ENCODE measurements at regions not wholly inside any gene's neighbourhood (a gene's known extent, or its start where the extent isn't known, plus 50 kb on each side); places are given as distances from the start of the nearest gene placed in this dataset.

GRCh38 chr15:66912441-66912840 lies 153.0 kb upstream of the SMAD3 start:
- H3K27me3 ChIP-seq (ENCODE audit: insufficient read depth, low read length, poor library complexity, severe bottlenecking): no peaks in the 10 kb centered on the region
- H3K9me2 ChIP-seq (replicated peaks; ENCODE audit: low read depth, low read length): no peaks in the 10 kb centered on the region
- H3K9me3 ChIP-seq (ENCODE audit: insufficient read depth, low read depth, low read length): no peaks in the 10 kb centered on the region
- H3K79me2 ChIP-seq (ENCODE audit: insufficient read depth, low read length): no peaks in the 10 kb centered on the region
- no peak overlapping the region for H3K9ac ChIP-seq (ENCODE audit: low read depth, low read length, poor library complexity, severe bottlenecking)
- peak overlapping the region; percentile 63; the same call in 1 of the 2 replicates for H2AFZ ChIP-seq (ENCODE audit: low read length)
- no peaks in the 10 kb centered on the region for H4K20me1 ChIP-seq (ENCODE audit: insufficient read depth, low read length, poor library complexity, severe bottlenecking)
- H3K4me1 ChIP-seq (ENCODE audit: insufficient read depth, low read length, poor library complexity, severe bottlenecking): peaks cover 11% of the 10 kb centered on the region
- H3K4me3 ChIP-seq (ENCODE audit: low read length, poor library complexity, severe bottlenecking): no peak overlapping the region
- H3K4me2 ChIP-seq (ENCODE audit: low read depth, low read length, poor library complexity, severe bottlenecking): peak overlapping the region; percentile 32
- TF ChIP-seq EZH2phosphoT487 (IDR thresholded peaks at IDR 0.05; ENCODE audit: borderline replicate concordance): no peak
- no peak for TF ChIP-seq CTCF (conservative IDR thresholded peaks at IDR 0.05; ENCODE audit: low read length)
- no peaks in the 10 kb centered on the region for H3F3A ChIP-seq (ENCODE audit: low read depth)
- no peaks in the 10 kb centered on the region for H3K36me3 ChIP-seq (ENCODE audit: insufficient read depth, low read length)

- Histone ChIP-seq H3K9ac (ENCODE audit: low read depth, low read length, poor library complexity, severe bottlenecking) (no peak overlapping the region), H2AFZ (ENCODE audit: low read length) (no peak overlapping the region), H3K9me3 (ENCODE audit: insufficient read depth, low read depth, low read length) (0 out of 2 replicates have a peak, but pooled peaks cover 4% of the 10 kb centered on the region), H3K4me2 (ENCODE audit: low read depth, low read length, poor library complexity, severe bottlenecking) (no peak overlapping the region), H3K79me2 (ENCODE audit: insufficient read depth, low read length) (no peaks in the 10 kb centered on the region), H3K4me3 (ENCODE audit: low read length, poor library complexity, severe bottlenecking) (no peak overlapping the region), H3K9me2 (replicated peaks; ENCODE audit: low read depth, low read length) (no peaks in the 10 kb centered on the region), H4K20me1 (ENCODE audit: insufficient read depth, low read length, poor library complexity, severe bottlenecking) (no peaks in the 10 kb centered on the region), H3F3A (ENCODE audit: low read depth) (no peaks in the 10 kb centered on the region), H3K27me3 (ENCODE audit: insufficient read depth, low read length, poor library complexity, severe bottlenecking) (no peaks in the 10 kb centered on the region), H3K36me3 (ENCODE audit: insufficient read depth, low read length) (no peaks in the 10 kb centered on the region), H3K4me1 (ENCODE audit: insufficient read depth, low read length, poor library complexity, severe bottlenecking) (no peaks in the 10 kb centered on the region)
- no peak for TF ChIP-seq EZH2phosphoT487 (IDR thresholded peaks at IDR 0.05; ENCODE audit: borderline replicate concordance)
- no peak for TF ChIP-seq CTCF (conservative IDR thresholded peaks at IDR 0.05; ENCODE audit: low read length)
Measured at GRCh38 chr15:66917904-66918448, 147.4 kb upstream of the SMAD3 start.

GRCh38 chr15:66919421-66919820 lies 146.0 kb upstream of the SMAD3 start:
- Histone ChIP-seq H3K9ac (ENCODE audit: low read depth, low read length, poor library complexity, severe bottlenecking) (no peak overlapping the region), H3K4me2 (ENCODE audit: low read depth, low read length, poor library complexity, severe bottlenecking) (no peak overlapping the region), H4K20me1 (ENCODE audit: insufficient read depth, low read length, poor library complexity, severe bottlenecking) (no peaks in the 10 kb centered on the region), H2AFZ (ENCODE audit: low read length) (no peak overlapping the region), H3K9me2 (replicated peaks; ENCODE audit: low read depth, low read length) (no peaks in the 10 kb centered on the region), H3K27me3 (ENCODE audit: insufficient read depth, low read length, poor library complexity, severe bottlenecking) (no peaks in the 10 kb centered on the region), H3K4me1 (ENCODE audit: insufficient read depth, low read length, poor library complexity, severe bottlenecking) (no peaks in the 10 kb centered on the region), H3K9me3 (ENCODE audit: insufficient read depth, low read depth, low read length) (0 out of 2 replicates have a peak, but pooled peaks cover 4% of the 10 kb centered on the region), H3F3A (ENCODE audit: low read depth) (no peaks in the 10 kb centered on the region), H3K36me3 (ENCODE audit: insufficient read depth, low read length) (no peaks in the 10 kb centered on the region), H3K79me2 (ENCODE audit: insufficient read depth, low read length) (no peaks in the 10 kb centered on the region), H3K4me3 (ENCODE audit: low read length, poor library complexity, severe bottlenecking) (no peak overlapping the region)
- no peak for TF ChIP-seq CTCF (conservative IDR thresholded peaks at IDR 0.05; ENCODE audit: low read length)
- TF ChIP-seq EZH2phosphoT487 (IDR thresholded peaks at IDR 0.05; ENCODE audit: borderline replicate concordance): no peak
